Stimulated activated effector memory CD8-positive, alpha-beta T cell treated with anti-CD3 and anti-CD28 coated beads, Interleukin-12 subunit alpha, Interleukin-12 subunit beta, amount 100 ng/mL, for 72 hours (primary cell): ENCODE measurements at regions not wholly inside any gene's neighbourhood (a gene's known extent, or its start where the extent isn't known, plus 50 kb on each side); places are given as distances from the start of the nearest gene placed in this dataset.

Experiments
- ATAC-seq: fragments of 150-1000 bp; cut with Tn5 transposase; 2 replicates; pipeline ENCODE4 v1.10.0; 2021
- DNase-seq, 2 donors: peaks; one replicate each; pipeline ENCODE4 v3.0.0; 2021 to 2022; ENCODE audit warnings: low spot score in 2 of 2
- H3K27ac Mint-ChIP-seq: one replicate; pipeline ENCODE4 v1.8.0; 2022; ENCODE audit warnings: mild to moderate bottlenecking, mixed read lengths
- H3K36me3 Mint-ChIP-seq: one replicate; pipeline ENCODE4 v1.8.0; 2022; ENCODE audit warnings: mild to moderate bottlenecking, mixed read lengths
- H3K4me1 Mint-ChIP-seq: one replicate; pipeline ENCODE4 v1.8.0; 2022; ENCODE audit warnings: mixed read lengths
- H3K4me3 Mint-ChIP-seq: one replicate; pipeline ENCODE4 v1.8.0; 2022; ENCODE audit warnings: mild to moderate bottlenecking, mixed read lengths
- H3K9me3 Mint-ChIP-seq: one replicate; pipeline ENCODE4 v1.8.0; 2022; ENCODE audit warnings: mixed read lengths

- Mint-ChIP-seq H3K36me3 (no peaks in the 10 kb centered on the region), H3K27ac (no peak overlapping the region), H3K4me1 (peaks cover 6% of the 10 kb centered on the region), H3K9me3 (no peaks in the 10 kb centered on the region), H3K4me3 (no peak overlapping the region)
- ATAC-seq (no peak), DNase-seq (no peak)
These were observed 275.1 kb upstream of the ANKRD55 start for GRCh38 chr5:56508249-56508648.

GRCh38 chr5:56507351-56507930 is 274.3 kb upstream of the ANKRD55 start:
- Mint-ChIP-seq H3K36me3 (no peaks in the 10 kb centered on the region), H3K4me3 (no peak overlapping the region), H3K4me1 (peaks cover 2% of the 10 kb centered on the region), H3K9me3 (no peaks in the 10 kb centered on the region), H3K27ac (no peak overlapping the region)
- no peak for DNase-seq
- ATAC-seq: no peak

GRCh38 chr5:56506211-56506965 is 273.3 kb upstream of the ANKRD55 start:
- no peak for ATAC-seq
- Mint-ChIP-seq H3K36me3 (no peaks in the 10 kb centered on the region), H3K4me3 (no peak overlapping the region), H3K27ac (no peak overlapping the region), H3K9me3 (no peaks in the 10 kb centered on the region), H3K4me1 (no peaks in the 10 kb centered on the region)
- DNase-seq: no peak

- ATAC-seq: no peak
- no peaks in the 10 kb centered on the region for H3K36me3 Mint-ChIP-seq
- no peak overlapping the region for H3K4me3 Mint-ChIP-seq
- H3K4me1 Mint-ChIP-seq: no peaks in the 10 kb centered on the region
- DNase-seq: no peak
- no peak overlapping the region for H3K27ac Mint-ChIP-seq
- H3K9me3 Mint-ChIP-seq: no peaks in the 10 kb centered on the region
These were observed 270.8 kb upstream of the ANKRD55 start for GRCh38 chr5:56503929-56504328.

- Mint-ChIP-seq H3K4me3 (no peak overlapping the region), H3K36me3 (no peaks in the 10 kb centered on the region), H3K4me1 (no peaks in the 10 kb centered on the region), H3K27ac (no peak overlapping the region), H3K9me3 (no peaks in the 10 kb centered on the region)
- DNase-seq (no peak), ATAC-seq (no peak)
These were observed 268.8 kb upstream of the ANKRD55 start for GRCh38 chr5:56501781-56502557.

- H3K27ac Mint-ChIP-seq: no peak overlapping the region
- DNase-seq (no peak), ATAC-seq (no peak)
- H3K4me1 Mint-ChIP-seq: no peaks in the 10 kb centered on the region
- H3K9me3 Mint-ChIP-seq: no peaks in the 10 kb centered on the region
- H3K4me3 Mint-ChIP-seq: no peak overlapping the region
- no peaks in the 10 kb centered on the region for H3K36me3 Mint-ChIP-seq
These were observed 266.8 kb upstream of the ANKRD55 start for GRCh38 chr5:56499901-56500300.

- no peaks in the 10 kb centered on the region for H3K4me1 Mint-ChIP-seq
- H3K36me3 Mint-ChIP-seq: no peaks in the 10 kb centered on the region
- DNase-seq (no peak), ATAC-seq (no peak)
- no peak overlapping the region for H3K27ac Mint-ChIP-seq
- H3K9me3 Mint-ChIP-seq: no peaks in the 10 kb centered on the region
- no peak overlapping the region for H3K4me3 Mint-ChIP-seq
These were observed 266.4 kb upstream of the ANKRD55 start for GRCh38 chr5:56499491-56499890.

GRCh38 chr5:56498759-56499395 is 265.7 kb upstream of the ANKRD55 start:
- no peaks in the 10 kb centered on the region for H3K9me3 Mint-ChIP-seq
- no peak for ATAC-seq
- H3K4me3 Mint-ChIP-seq: no peak overlapping the region
- no peak overlapping the region for H3K27ac Mint-ChIP-seq
- H3K4me1 Mint-ChIP-seq: no peaks in the 10 kb centered on the region
- no peak for DNase-seq
- H3K36me3 Mint-ChIP-seq: no peaks in the 10 kb centered on the region

GRCh38 chr5:56496581-56497063 is 263.5 kb upstream of the ANKRD55 start:
- ATAC-seq (no peak), DNase-seq (no peak)
- Mint-ChIP-seq H3K4me3 (no peak overlapping the region), H3K9me3 (no peaks in the 10 kb centered on the region), H3K36me3 (no peaks in the 10 kb centered on the region), H3K27ac (no peak overlapping the region), H3K4me1 (no peaks in the 10 kb centered on the region)

- DNase-seq (no peak), ATAC-seq (no peak)
- Mint-ChIP-seq H3K9me3 (no peaks in the 10 kb centered on the region), H3K27ac (no peak overlapping the region), H3K4me1 (no peaks in the 10 kb centered on the region), H3K36me3 (no peaks in the 10 kb centered on the region), H3K4me3 (no peak overlapping the region)
These were observed 261.2 kb upstream of the ANKRD55 start for GRCh38 chr5:56494300-56494731.

GRCh38 chr5:56493766-56494165 is 260.6 kb upstream of the ANKRD55 start:
- Mint-ChIP-seq H3K27ac (no peak overlapping the region), H3K4me3 (no peak overlapping the region), H3K36me3 (no peaks in the 10 kb centered on the region)

GRCh38 chr5:56493308-56493707 is 260.2 kb upstream of the ANKRD55 start:
- ATAC-seq (no peak), DNase-seq (no peak)
- no peak overlapping the region for H3K27ac Mint-ChIP-seq
- no peaks in the 10 kb centered on the region for H3K36me3 Mint-ChIP-seq
- H3K4me1 Mint-ChIP-seq: no peaks in the 10 kb centered on the region
- H3K9me3 Mint-ChIP-seq: no peaks in the 10 kb centered on the region
- H3K4me3 Mint-ChIP-seq: no peak overlapping the region

More at GRCh38 chr5:56493766-56494165, 260.6 kb upstream of the ANKRD55 start:
- H3K9me3 Mint-ChIP-seq: no peaks in the 10 kb centered on the region
- DNase-seq (no peak), ATAC-seq (no peak)
- H3K4me1 Mint-ChIP-seq: no peaks in the 10 kb centered on the region

GRCh38 chr5:56492812-56493211 is 259.7 kb upstream of the ANKRD55 start:
- DNase-seq (no peak), ATAC-seq (no peak)
- Mint-ChIP-seq H3K36me3 (no peaks in the 10 kb centered on the region), H3K4me3 (no peak overlapping the region), H3K9me3 (no peaks in the 10 kb centered on the region), H3K27ac (no peak overlapping the region), H3K4me1 (no peaks in the 10 kb centered on the region)

GRCh38 chr5:56490971-56491468 is 257.9 kb upstream of the ANKRD55 start:
- Mint-ChIP-seq H3K4me3 (no peak overlapping the region), H3K4me1 (no peaks in the 10 kb centered on the region), H3K27ac (peak overlapping the region; percentile 14), H3K9me3 (peaks cover 4% of the 10 kb centered on the region), H3K36me3 (no peaks in the 10 kb centered on the region)
- DNase-seq (no peak), ATAC-seq (peak; percentile 78)

GRCh38 chr5:56489272-56489671 is 256.1 kb upstream of the ANKRD55 start:
- Mint-ChIP-seq H3K4me3 (no peak overlapping the region), H3K4me1 (no peaks in the 10 kb centered on the region), H3K9me3 (peaks cover 4% of the 10 kb centered on the region), H3K27ac (no peak overlapping the region), H3K36me3 (no peaks in the 10 kb centered on the region)
- ATAC-seq (no peak), DNase-seq (no peak)
